SK-N-SH (cell line): ENCODE measurements at regions not wholly inside any gene's neighbourhood (a gene's known extent, or its start where the extent isn't known, plus 50 kb on each side); places are given as distances from the start of the nearest gene placed in this dataset.

ENCODE experiments used
- CHD2 ChIP-seq: fragments of 150-350 bp; IDR thresholded peaks from 2 replicates; pipeline ENCODE4 v1.6.1; 2018; ENCODE audit warnings: low read length; ENCODE audit not compliant: partially characterized antibody
- EZH2phosphoT487 ChIP-seq: fragments of 200-600 bp; sonication (generic); IDR thresholded peaks from 2 replicates; pipeline ENCODE4 v1.6.1; 2017; ENCODE audit warnings: low read depth, mixed run types, mild to moderate bottlenecking, antibody characterized with exemption, moderate library complexity, borderline replicate concordance
- FOSL2 ChIP-seq: IDR thresholded peaks from 2 replicates; pipeline ENCODE4 v1.4.0; 2012; ENCODE audit warnings: low read depth, mild to moderate bottlenecking, moderate library complexity, borderline replicate concordance
- FOXM1 ChIP-seq: IDR thresholded peaks from 2 replicates; pipeline ENCODE4 v1.4.0; 2012; ENCODE audit warnings: low read depth, mild to moderate bottlenecking
- MAX ChIP-seq: IDR thresholded peaks from 2 replicates; pipeline ENCODE4 v1.4.0; 2012; ENCODE audit warnings: low read depth
- PBX3 ChIP-seq: IDR thresholded peaks from 2 replicates; pipeline ENCODE4; 2012
- POLR2AphosphoS5 ChIP-seq: IDR thresholded peaks from 2 replicates; pipeline ENCODE4 v1.6.1; 2012; ENCODE audit warnings: low read depth, low read length
- RAD21 ChIP-seq: IDR thresholded peaks from 2 replicates; pipeline ENCODE4 v1.6.1; 2012; ENCODE audit warnings: mild to moderate bottlenecking, low read length
- RCOR1 ChIP-seq: fragments of 150-350 bp; IDR thresholded peaks from 2 replicates; pipeline ENCODE4 v1.6.1; 2017; ENCODE audit warnings: antibody characterized with exemption, low read length
- SIN3A ChIP-seq: IDR thresholded peaks from 2 replicates; pipeline ENCODE4 v1.6.1; 2012; ENCODE audit warnings: low read depth, mild to moderate bottlenecking, low read length, moderate library complexity, borderline replicate concordance
- TCF12 ChIP-seq: IDR thresholded peaks from 2 replicates; pipeline ENCODE4 v1.4.0; 2012
- USF1 ChIP-seq: IDR thresholded peaks from 2 replicates; pipeline ENCODE4 v1.4.0; 2012; ENCODE audit warnings: low read depth, borderline replicate concordance
- TF ChIP-seq, protein P1 (sequence below): fragments of 200-600 bp; sonication (generic); IDR thresholded peaks from 2 replicates; pipeline ENCODE4 v1.6.1; 2017; ENCODE audit warnings: antibody characterized with exemption, mild to moderate bottlenecking, moderate library complexity

GRCh38 chr3:23655749-23656148 lies 150.0 kb upstream of the UBE2E1 start:
- no peak for TF ChIP-seq FOXM1
- TF ChIP-seq, protein P1, sequence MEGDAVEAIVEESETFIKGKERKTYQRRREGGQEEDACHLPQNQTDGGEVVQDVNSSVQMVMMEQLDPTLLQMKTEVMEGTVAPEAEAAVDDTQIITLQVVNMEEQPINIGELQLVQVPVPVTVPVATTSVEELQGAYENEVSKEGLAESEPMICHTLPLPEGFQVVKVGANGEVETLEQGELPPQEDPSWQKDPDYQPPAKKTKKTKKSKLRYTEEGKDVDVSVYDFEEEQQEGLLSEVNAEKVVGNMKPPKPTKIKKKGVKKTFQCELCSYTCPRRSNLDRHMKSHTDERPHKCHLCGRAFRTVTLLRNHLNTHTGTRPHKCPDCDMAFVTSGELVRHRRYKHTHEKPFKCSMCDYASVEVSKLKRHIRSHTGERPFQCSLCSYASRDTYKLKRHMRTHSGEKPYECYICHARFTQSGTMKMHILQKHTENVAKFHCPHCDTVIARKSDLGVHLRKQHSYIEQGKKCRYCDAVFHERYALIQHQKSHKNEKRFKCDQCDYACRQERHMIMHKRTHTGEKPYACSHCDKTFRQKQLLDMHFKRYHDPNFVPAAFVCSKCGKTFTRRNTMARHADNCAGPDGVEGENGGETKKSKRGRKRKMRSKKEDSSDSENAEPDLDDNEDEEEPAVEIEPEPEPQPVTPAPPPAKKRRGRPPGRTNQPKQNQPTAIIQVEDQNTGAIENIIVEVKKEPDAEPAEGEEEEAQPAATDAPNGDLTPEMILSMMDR = no peak
- TF ChIP-seq SIN3A = no peak
- no peak for TF ChIP-seq CHD2
- TF ChIP-seq EZH2phosphoT487 = no peak
- no peak for TF ChIP-seq RAD21
- TF ChIP-seq MAX = no peak
- no peak for TF ChIP-seq PBX3
- no peak for TF ChIP-seq TCF12
- no peak for TF ChIP-seq RCOR1
- no peak for TF ChIP-seq USF1
- no peak for TF ChIP-seq POLR2AphosphoS5
- no peak for TF ChIP-seq FOSL2
